ENCODE measurements at regions not wholly inside any gene's neighbourhood (a gene's known extent, or its start where the extent isn't known, plus 50 kb on each side); places are given as distances from the start of the nearest gene placed in this dataset.

GRCh38 chr5:73264631-73265030 lies 91.6 kb downstream of the TMEM174 start:
- TF ChIP-seq CTCF (IDR thresholded peaks at IDR 0.05 in 4 of 5, conservative IDR thresholded peaks at IDR 0.05 in 1 of 5): no peak
- TF ChIP-seq POLR2A (IDR thresholded peaks at IDR 0.05): no peak

Data from gastrocnemius medialis (tissue), 4 donors.